HG03460 (cell line): ENCODE measurements at regions not wholly inside any gene's neighbourhood (a gene's known extent, or its start where the extent isn't known, plus 50 kb on each side); places are given as distances from the start of the nearest gene placed in this dataset.
"Not testable (repeated sequence)": the region's sequence is repeated elsewhere in the genome, so short reads cannot be mapped to it uniquely, and the experiment has no call there.

Experiments used
- ATAC-seq: cut with Tn5 transposase; IDR thresholded peaks from one replicate; pipeline ENCODE4 v1.9.1; 2021; ENCODE audit not compliant: unreplicated experiment

DNA sequence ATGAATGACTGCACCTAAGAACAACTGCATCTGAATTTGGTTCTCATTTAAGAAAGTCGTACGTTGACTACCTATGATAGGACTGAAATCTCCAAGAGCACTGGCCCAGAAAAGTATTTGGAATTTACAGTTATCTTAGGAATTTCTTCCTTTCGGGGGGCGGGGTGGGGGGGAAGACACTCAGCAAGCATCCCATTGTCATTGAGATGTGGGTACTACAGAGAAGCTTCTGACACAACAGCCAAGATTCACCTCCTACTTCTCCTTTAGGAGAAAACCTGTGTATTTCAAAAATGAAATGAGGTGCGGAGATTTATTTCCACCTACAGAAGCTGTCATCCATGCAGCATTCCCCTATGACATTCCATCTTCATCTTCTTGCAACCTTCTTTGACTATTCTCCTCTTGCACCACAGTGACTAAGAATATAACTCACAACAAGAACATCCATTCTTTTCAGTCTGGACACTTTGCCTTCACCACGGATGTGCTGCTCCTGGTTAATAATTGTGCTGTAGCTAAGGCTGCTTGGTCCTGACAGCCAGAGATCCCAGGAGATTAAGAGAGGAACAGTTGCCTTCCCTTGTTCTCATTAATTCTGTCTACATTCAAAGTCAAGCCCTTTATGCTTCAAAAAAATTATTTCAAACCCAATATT is 98.4 kb upstream of the FRMD4A start:
- no peak for ATAC-seq

DNA sequence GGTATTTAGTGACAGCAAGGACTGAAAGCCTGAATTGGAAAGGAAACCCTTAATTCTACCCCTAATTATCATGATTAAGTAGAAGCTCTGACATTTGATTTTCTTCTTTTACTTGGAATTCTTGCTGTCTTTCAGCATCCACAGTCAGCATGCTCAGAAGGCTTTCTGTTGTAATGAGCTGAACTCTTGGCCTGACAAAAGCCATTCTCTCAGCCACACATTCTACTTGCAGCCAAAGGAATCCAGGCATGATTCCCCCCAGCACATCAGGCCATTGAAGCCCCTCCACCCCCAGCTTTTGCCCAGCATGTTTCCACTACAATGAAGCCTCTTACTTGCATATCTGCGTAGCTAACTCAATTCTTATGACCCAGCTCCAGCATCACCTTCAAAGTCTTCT is 94.3 kb upstream of the FRMD4A start:
- ATAC-seq: no peak

DNA sequence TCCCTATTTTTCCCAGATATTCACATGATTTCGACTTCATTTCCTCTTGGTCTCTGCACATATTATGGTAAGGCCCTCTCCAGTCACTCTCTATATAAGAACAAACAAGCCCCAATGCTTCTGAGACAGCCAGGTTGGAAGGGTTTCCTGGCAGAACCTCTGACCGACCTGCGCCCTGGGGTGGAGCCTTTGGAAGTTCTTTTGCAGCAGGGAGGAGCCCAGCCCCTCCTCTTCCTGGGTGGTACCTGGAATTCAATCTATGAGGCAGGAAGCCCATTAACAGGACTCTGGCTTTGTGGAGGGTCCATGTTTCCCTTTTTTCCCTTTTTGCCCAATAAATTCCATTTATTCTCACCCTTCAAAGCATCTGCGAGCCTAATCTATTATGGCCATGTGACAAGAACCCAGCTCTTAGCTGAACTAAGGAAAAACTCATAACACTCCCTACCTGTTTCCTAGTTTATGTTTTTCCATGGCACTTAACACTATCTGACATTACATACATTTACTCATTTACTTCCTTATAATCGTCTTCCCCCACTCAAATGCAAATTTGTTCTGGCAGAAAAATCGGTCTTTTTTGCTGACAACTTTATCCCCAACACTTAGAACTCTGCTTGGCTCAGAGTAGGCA is 92.5 kb upstream of the FRMD4A start:
- no peak for ATAC-seq

DNA sequence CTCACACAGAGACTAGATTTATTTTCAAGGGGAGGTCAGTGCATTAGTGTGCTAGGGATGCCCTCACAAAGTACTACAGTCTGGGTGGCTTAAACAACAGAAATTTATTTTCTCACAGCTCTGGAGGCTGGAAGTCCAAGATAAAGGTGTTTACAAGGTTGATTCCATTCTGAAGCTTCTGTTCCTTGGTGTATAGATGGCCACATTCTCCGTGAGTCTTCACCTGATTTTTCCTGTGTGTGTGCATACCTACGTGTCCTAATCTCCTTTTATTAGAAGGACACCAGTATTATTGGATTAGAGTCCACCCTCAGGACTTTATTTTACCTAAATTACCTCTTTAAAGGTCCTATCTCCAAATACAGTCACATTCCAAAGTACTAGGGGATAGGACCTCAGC is 91.7 kb upstream of the FRMD4A start:
- no peak for ATAC-seq

DNA sequence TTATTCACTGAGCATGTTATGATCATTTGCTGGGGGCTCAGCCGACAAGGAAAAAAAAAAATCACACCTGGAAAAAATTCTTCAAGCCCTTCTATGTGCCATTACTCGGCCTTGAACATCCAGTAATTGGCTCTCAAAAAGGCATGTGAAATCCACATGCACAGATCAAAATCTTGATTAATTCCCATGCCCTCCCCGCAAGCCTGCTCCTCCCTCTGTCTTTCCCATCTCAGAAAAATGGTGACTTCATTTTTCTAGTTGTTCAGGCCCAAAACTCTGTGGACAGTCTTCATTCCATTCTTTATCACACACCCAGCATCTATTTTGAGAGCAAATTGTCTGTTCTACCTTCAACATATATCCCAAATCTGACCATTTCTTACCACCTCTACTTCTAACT is 91.2 kb upstream of the FRMD4A start:
- ATAC-seq: no peak

DNA sequence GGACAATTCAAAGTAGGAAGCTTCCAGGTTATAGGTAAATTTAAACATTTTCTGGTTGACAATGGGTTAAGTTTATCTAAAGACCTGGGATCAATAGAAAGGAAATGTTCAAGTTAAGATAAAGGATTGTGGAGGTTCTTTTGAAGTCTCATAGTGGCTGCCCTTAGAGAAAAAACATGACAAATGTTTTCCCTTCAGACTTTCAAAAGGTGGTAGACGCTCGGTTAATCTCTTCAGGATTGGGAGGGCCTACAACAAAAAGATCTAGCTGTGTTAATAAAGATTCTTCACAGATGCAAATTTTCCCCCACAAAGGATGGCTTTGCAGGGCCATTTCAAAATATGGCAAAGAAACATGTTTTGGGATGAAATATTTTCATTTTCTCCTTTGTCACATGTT is 86.6 kb upstream of the FRMD4A start:
- not testable (repeated sequence) for ATAC-seq

DNA sequence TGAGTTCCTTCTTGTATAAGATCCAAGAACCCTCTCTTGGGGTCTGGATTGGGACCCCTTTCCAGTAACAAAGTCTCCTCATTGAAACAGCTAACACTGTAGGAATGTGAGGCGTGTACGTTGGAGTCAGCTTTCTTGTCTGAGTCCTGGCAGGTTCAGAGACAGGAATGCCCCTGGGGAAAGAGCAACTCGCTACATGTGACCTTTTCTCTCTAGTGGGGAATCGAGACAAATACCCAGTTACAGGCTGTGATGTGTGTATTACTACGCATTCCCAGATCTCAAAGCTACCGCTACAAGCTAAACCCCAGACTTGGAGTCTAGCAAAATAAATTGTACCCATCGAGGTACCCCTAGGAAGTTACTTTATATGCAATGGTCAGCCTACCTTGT is 85.6 kb upstream of the FRMD4A start:
- no peak for ATAC-seq

DNA sequence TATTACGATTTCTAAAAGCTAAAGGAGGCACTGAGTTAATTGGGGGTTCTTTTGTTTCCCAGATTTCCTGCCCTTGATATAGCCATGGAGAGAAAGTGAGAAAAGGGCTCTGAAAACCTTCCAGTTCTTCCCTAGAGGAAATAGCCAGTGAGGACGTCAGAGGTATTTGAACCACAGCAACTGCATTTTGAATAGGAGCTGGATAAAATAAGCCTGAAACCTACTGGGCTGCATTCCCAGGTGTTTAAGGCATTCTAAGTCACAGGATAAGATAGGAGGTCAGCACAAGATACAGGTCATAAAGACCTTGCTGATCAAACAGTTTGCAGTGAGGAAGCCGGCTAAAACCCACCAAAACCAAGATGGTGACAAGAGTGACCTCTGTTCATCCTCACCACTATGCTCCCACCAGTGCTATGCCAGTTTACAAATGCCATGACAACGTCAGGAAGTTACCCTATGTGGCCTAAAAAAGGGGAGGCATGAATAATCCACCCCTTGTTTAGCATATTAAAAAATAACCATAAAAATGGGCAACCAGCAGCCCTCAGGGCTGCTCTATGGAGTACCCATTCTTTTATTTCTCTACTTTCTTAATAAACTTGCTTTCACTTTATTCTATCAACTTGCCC is 85.1 kb upstream of the FRMD4A start:
- no peak for ATAC-seq

DNA sequence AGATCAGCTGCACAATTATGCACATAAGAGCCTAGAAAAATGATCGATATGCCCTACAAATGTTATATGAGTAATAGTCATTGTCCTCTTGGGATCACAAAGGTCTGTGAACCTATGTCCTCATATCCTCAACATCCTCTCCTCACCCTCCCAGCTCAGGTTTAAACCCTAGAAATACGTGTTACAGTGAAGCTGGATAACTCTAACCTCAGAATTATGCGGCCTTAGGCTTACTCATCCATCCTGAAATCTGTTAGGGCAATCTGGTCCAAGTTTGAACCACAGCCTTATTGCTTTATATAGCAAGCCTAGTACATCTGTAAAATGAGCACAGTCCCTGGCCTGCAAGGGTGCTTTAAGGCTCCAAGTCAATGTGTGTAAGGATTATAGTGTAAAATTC is 84.2 kb upstream of the FRMD4A start:
- ATAC-seq: no peak

DNA sequence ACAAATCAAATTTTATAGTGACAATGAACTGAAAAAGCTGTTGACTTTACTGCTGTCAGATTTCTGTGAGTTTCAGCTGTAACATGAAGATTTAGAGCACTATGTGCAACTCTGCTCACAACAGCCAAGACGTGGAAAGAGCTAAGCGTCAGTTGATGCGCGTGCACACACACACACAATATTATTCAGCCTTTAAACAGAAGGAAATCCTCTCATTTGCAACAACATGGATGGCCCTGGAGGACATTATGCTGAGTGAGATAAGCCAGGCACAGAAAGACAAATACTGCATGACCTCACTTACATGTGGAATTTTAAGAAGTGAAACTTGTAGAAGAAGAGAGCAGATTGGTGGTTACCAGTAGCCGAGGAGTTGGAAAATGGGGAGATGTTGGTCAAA is 82.8 kb upstream of the FRMD4A start:
- ATAC-seq: no peak

DNA sequence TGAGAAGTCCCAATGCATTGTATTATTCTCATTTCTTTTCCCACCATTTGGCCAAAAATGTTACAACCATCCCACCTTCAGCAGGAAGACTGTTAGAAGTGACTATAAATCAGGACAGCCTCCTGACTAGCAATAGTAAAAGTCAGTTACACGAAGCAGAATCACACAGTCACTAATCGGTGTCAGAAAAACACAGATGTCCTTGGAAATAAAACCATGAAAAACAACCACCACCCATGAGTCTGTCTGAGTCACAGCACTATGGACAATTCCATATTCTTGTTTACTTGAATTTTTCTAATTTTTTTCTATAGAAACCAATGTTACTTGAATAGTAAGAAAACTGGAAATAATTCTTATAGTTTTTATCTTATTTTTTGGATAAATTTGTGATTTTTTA is 81.9 kb upstream of the FRMD4A start:
- no peak for ATAC-seq

DNA sequence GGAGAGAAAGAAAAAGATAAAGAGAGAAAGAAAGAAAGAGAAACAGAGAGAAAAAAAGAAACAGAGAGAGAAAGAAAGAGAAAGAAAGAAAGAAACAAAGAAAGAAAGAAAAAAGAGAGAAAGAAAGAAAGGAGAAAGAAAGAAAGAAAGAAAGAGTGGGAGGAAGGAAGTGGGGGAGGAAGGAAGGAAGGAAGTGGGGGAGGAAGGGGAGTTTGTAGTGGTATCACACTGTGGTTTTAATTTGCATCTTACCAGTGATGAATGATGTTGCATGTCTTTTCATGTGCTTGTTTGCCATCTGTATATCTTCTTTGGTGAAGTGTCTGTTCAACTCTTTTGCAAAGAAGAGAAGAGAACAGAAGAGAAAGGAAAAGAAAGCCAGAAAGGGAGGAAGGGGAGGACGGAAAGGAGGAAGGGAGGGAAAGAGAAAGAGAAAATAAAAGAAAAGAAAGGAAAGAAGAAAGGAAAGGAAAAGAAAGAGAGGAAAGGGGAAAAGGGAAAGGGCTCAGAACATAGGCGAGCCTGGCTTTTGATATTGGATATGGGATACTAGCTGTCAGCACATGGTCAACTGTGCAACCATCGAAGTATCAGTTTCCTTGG is 79.2 kb upstream of the FRMD4A start:
- no peak for ATAC-seq

DNA sequence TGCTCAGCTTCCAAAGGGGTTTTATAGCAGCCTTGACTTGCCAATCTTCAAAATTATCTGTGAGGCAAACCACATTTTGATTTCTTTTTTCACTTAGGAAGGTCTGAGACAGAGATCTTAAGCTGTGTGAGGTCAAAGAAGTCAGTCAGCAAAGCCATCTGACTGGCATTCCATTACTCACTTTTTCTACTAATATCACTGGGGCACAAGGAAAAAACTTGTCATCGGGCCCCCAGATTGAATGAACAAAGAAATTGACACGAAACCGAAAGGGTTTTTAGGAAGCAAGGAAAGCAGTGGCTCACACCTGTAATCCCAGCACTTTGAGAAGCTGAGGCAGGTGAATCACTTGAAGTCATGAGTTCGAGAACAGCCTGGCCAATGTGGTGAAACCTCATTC is 78.5 kb upstream of the FRMD4A start:
- ATAC-seq: no peak

DNA sequence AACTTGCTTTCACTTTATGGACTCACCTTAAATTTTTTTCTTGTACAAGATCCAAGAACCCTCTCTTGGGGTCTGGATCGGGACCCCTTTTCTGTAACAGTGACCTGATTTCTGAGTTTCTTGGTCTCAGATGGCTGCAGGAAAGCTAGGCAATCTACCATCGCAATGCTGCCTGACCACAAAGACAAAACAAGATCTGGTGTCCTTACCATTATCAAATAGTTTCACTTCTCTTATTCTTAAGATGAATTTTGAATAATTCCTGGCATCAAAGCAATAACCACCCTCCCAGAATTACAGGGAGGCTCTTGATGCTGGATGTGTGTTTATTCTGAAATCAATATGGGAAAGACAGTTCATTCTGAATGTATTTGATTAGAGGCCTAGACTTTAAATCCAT is 77.4 kb upstream of the FRMD4A start:
- ATAC-seq: no peak

DNA sequence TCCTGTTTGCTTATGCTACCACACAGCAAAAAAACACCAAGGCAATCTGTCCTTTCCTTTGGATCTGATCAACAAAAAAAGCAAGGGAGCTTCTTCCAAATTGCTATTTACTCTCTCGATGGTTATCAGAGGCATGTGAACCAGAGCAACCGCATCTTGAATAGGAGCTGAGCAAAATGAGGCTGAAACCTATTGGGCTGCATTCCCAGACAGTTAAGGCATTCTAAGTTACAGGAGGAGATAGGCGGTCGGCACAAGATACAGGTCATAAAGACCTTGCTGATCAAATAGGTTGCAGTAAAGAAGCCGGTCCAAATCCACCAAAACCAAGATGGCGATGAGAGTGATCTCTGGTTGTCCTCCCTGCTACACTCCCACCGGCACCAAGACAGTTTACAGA is 76.8 kb upstream of the FRMD4A start:
- ATAC-seq: no peak

DNA sequence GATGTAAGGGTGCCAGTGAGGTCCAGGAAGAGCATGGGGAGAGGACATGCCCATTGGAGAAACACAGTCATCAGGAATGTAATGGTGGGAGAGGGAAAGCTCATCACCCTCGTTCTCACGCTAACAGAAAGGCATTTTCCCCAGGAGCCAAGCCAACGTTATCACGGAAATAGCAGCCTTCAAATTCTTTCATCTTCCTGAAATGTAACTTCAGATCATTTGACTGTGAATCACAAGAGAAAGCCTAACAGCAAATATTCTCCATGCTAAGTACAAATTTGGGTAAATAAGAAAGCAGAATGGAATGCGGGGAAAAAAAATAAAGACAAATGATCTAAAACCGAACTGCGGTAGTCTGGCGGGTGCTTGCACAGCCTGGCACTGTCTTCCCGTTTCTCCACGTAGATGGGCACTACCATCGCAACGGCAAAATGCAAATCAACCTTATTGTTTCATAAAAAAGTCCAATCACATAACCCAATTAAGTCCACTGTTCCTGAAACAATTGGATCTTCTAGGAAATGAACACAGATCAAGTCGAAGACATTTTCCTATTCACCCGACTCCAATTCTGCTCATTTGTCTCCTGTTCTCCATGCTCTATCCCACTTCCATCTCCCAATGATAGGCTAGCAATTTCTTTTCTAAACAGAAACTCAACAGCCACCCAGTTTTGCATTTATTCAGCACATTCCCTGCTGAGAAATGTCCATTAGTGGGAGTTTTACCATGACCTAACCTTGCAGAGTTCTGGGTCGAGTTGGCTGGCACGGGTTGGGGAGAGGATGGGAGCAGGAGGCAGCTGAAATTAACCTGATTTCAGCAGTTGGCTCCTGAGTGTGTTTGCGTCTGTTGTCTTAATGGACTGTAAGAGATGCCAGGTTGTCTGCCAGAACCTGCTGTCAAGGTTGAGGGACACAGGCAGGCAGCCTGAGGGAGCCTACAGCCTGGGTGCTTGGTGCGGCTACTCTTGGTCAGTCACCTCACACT is 74.6 kb upstream of the FRMD4A start:
- ATAC-seq: no peak

DNA sequence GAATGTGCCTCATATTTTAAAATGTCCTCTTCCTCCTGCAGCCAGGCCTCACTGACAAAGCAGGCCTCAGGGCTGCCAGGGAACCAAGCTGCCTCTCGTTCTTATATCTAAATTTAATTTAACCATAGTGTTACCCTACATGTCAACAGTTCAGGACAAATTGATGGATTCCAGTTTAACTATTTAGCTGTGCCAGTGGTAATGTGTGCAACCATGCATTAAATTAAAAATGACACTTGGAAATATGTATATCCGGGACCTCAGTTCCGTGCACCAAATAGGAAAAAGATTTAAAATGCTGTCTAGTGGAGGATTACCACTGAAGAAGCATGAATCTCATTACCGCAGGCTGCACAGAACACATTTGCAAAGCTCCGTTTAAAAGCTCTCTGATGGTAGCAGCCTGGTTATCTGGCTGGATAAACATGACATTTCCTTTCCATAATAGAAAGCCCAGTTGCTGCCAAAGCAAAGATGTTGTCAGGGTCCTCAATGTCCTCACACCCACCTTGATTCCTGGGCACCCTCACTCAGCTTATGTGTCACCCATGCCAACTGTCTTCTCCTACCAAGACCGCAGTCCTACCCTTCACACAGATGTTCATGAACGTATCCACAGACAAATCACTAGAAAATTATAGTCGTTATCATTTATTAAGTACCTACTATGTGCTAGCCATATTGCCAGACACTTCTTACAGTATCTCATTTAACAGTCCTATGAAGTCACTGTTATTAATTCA is 73.3 kb upstream of the FRMD4A start:
- no peak for ATAC-seq

DNA sequence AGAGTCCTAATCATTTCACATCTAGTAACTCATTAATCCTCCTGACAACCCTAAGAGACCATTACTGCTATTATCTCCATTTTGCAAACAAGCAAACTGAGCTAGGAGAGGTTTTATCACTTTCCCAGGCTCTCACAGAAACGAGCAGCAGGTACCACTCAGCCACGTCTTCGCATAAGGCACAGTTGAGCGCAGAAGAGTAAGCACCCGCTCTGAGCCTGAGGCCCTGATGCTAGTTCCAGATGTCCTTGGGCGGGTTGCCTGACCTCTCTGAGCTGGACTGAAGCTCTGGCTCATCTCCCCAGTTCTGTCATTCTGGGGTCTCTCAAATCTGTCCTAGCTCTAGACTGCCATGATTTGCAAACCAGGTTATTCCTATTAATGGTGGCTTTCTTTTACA is 72.6 kb upstream of the FRMD4A start:
- no peak for ATAC-seq

DNA sequence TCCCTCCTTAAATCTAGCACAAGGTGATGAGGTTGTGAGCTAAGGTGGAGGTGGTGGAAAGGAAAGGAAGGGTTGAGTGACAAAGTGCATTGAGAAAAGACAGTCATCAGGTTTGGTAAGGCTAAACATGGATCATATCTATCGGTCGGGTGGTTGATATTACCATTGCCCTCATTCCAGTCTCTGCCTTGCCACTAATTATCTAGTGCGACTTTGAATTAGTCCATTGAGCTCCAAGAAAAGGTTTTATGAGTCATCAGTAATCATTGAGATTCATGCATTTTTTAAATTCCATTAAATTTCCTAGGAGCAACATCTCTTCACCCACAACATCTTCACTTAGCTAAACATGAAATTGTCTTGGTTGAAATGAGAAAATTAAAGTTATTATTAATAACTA is 68.9 kb upstream of the FRMD4A start:
- ATAC-seq: no peak

DNA sequence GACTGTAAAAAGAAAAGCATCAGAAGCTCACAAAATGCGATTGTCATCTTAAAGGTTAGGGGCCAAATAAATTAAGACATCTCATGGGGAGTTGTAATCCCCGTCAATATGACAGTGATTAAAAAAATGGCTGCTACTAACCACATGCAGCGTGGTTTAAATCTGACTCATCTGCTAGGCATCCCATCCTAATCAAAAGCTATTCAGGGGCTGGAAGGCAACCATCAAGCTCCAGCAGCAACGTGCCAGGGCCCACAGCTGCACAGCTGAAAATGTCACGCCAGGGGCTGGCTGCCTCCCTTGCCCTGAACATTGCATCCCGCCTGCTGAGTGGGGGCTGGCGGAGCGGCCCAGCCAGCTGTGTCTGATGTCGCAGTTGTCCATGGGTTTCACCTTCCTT is 66.3 kb upstream of the FRMD4A start:
- ATAC-seq: no peak
